Adrenal gland (tissue), 9 donors: ENCODE measurements at regions not wholly inside any gene's neighbourhood (a gene's known extent, or its start where the extent isn't known, plus 50 kb on each side); places are given as distances from the start of the nearest gene placed in this dataset.

Source experiments
- DNase-seq, 7 donors: peaks; one replicate each; pipeline ENCODE4 v3.0.0-alpha.2; 2019 to 2020
- H3K27ac ChIP-seq, 5 donors: fragments of 200-600 bp; sonication (generic) in 4 of 5; 1 replicate in 3 of 5; 2 replicates in 2 of 5; pipeline versions ENCODE4 v1.5.1 to v1.8.0; 2016 to 2020; ENCODE audit warnings: mild to moderate bottlenecking in 1 of 5
- H3K27me3 ChIP-seq: fragments of 200-600 bp; 2 replicates; pipeline ENCODE4 v1.8.0; 2021
- H3K36me3 ChIP-seq, 2 donors: fragments of 200-600 bp; replicated peaks in 1 of 2; 1 replicate in 1 of 2; 2 replicates in 1 of 2; pipeline versions ENCODE4 v1.5.1 to v1.8.0; 2018 to 2022
- H3K4me1 ChIP-seq, 2 donors: fragments of 200-600 bp; replicated peaks in 1 of 2; 1 replicate in 1 of 2; 2 replicates in 1 of 2; pipeline versions ENCODE4 v1.5.1 to v1.8.0; 2018 to 2021
- H3K4me3 ChIP-seq, 4 donors: fragments of 200-600 bp; sonication (generic) in 3 of 4; one replicate each; pipeline ENCODE4 v1.5.1; 2016 to 2018
- H3K9me3 ChIP-seq, 3 donors: fragments of 200-600 bp; sonication (generic) in 1 of 3; replicated peaks in 1 of 3; 1 replicate in 2 of 3; 2 replicates in 1 of 3; pipeline versions ENCODE4 v1.5.1 to v1.8.0; 2016 to 2021
- CTCF ChIP-seq, 6 experiments: fragments of 450-650 bp in 4 of 6; fragments of 200-600 bp in 2 of 6; sonication (generic) in 1 of 6; IDR thresholded peaks; 1 replicate in 5 of 6; 2 replicates in 1 of 6; pipeline versions ENCODE4 v1.5.1 to v1.8.0; 2016 to 2021; ENCODE audit warnings: antibody characterized with exemption in 6 of 6, mild to moderate bottlenecking in 2 of 6, moderate library complexity in 1 of 6
- POLR2A ChIP-seq, 2 donors: fragments of 450-650 bp; IDR thresholded peaks; one replicate each; pipeline ENCODE4 v1.6.1; 2017; ENCODE audit warnings: antibody characterized with exemption in 2 of 2, mild to moderate bottlenecking in 2 of 2, moderate library complexity in 1 of 2
- WGBS, 4 donors: extraction: QIAGEN DNeasy Blood & Tissue Kit in 2 of 4; methylation state at CpG; one replicate each; pipeline versions ENCODE4 v1.1.5 to v1.1.7; 2013 to 2017; 5-methylcytosine and 5-hydroxymethylcytosine counted together
- intact Hi-C, 2 donors: fragments of 100-400 bp; cut with DNase I; formaldehyde crosslinking; loops; one replicate each; pipeline versions ENCODE4 v1.14.1 to v1.15.0; 2022 to 2023
- donor health status: healthy with polysubstance abuse.
- donor health status: Bipolar disorder and iron deficiency.
- donor health status: DM: yes; HTN: yes; CAD: no.
- donor health status: DM: no; HTN: no; CAD: no.
- donor health status: DM: no; HTN: no; CAD: no.

- Histone ChIP-seq H3K4me3 (no peak overlapping the region), H3K36me3 (no peaks in the 10 kb centered on the region), H3K9me3 (no peaks in the 10 kb centered on the region), H3K27me3 (no peaks in the 10 kb centered on the region), H3K27ac (no peak overlapping the region), H3K4me1 (no peaks in the 10 kb centered on the region)
- 70 to 85% (median 75%) methylated on average over 6 of the region's 6 CpGs for WGBS, 4 donors
- TF ChIP-seq POLR2A (IDR thresholded peaks at IDR 0.05) (no peak), CTCF (IDR thresholded peaks at IDR 0.05) (no peak)
- no peak for DNase-seq
- intact Hi-C loops: no loop called here
Observed at GRCh38 chr2:173664513-173664910, 300.7 kb downstream of the SP3 start.

GRCh38 chr2:173666171-173666888, 298.8 kb downstream of the SP3 start:
- Histone ChIP-seq H3K4me3 (no peak overlapping the region), H3K27me3 (no peaks in the 10 kb centered on the region), H3K9me3 (no peaks in the 10 kb centered on the region), H3K27ac (no peak overlapping the region), H3K36me3 (no peaks in the 10 kb centered on the region), H3K4me1 (no peaks in the 10 kb centered on the region)
- DNase-seq: no peak
- 60 to 76% (median 67%) methylated on average over 8 of the region's 8 CpGs for WGBS, 4 donors
- intact Hi-C loops: no loop called here
- TF ChIP-seq CTCF (IDR thresholded peaks at IDR 0.05): no peak
- TF ChIP-seq POLR2A (IDR thresholded peaks at IDR 0.05): no peak

GRCh38 chr2:173667014-173667413, 298.2 kb downstream of the SP3 start:
- H3K4me1 ChIP-seq: no peaks in the 10 kb centered on the region
- WGBS, 4 donors: 53 to 73% (median 72%) methylated on average over 3 of the region's 3 CpGs
- H3K27ac ChIP-seq: no peak overlapping the region
- H3K9me3 ChIP-seq: no peaks in the 10 kb centered on the region
- TF ChIP-seq CTCF (IDR thresholded peaks at IDR 0.05) (no peak), POLR2A (IDR thresholded peaks at IDR 0.05) (no peak)
- intact Hi-C loops: no loop called here
- H3K4me3 ChIP-seq: no peak overlapping the region
- H3K36me3 ChIP-seq: no peaks in the 10 kb centered on the region
- H3K27me3 ChIP-seq: no peaks in the 10 kb centered on the region
- DNase-seq: no peak

GRCh38 chr2:173667415-173667814, 297.8 kb downstream of the SP3 start:
- TF ChIP-seq CTCF (IDR thresholded peaks at IDR 0.05): peak in 1 of 6 experiments; percentile 9
- no peak for TF ChIP-seq POLR2A (IDR thresholded peaks at IDR 0.05)
- H3K9me3 ChIP-seq: no peaks in the 10 kb centered on the region
- H3K36me3 ChIP-seq: no peaks in the 10 kb centered on the region
- no peaks in the 10 kb centered on the region for H3K4me1 ChIP-seq
- no peak for DNase-seq
- H3K27ac ChIP-seq: no peak overlapping the region
- intact Hi-C loops: no loop called here
- no peaks in the 10 kb centered on the region for H3K27me3 ChIP-seq
- 88 to 98% (median 91%) methylated on average over 2 of the region's 2 CpGs for WGBS, 4 donors
- no peak overlapping the region for H3K4me3 ChIP-seq
